ENCODE measurements at regions not wholly inside any gene's neighbourhood (a gene's known extent, or its start where the extent isn't known, plus 50 kb on each side); places are given as distances from the start of the nearest gene placed in this dataset.

- no peak overlapping the region for H3K27ac ChIP-seq
- no peak overlapping the region for H3K4me3 ChIP-seq
- DNase-seq, result no peak
- H3K36me3 ChIP-seq, result no peaks in the 10 kb centered on the region
- H3K9me3 ChIP-seq, result no peaks in the 10 kb centered on the region
- intact Hi-C loops (cut with DNase I), result no loop called here
- TF ChIP-seq EP300 (IDR thresholded peaks at IDR 0.05) (no peak), CTCF (IDR thresholded peaks at IDR 0.05) (no peak), POLR2A (IDR thresholded peaks at IDR 0.05) (no peak)
- H3K4me1 ChIP-seq (ENCODE audit: insufficient read depth), result peaks cover 2% of the 10 kb centered on the region
- no peaks in the 10 kb centered on the region for H3K27me3 ChIP-seq
- 90 to 95% (median 92%) methylated on average over 24 to 25 of the region's 25 CpGs for WGBS, 3 donors
Observed at GRCh38 chr22:48647606-48648515, 1179.8 kb downstream of the BRD1 start.

- Histone ChIP-seq H3K4me1 (ENCODE audit: insufficient read depth) (peaks cover 3% of the 10 kb centered on the region), H3K9me3 (no peaks in the 10 kb centered on the region), H3K27ac (no peak overlapping the region), H3K36me3 (no peaks in the 10 kb centered on the region), H3K4me3 (no peak overlapping the region), H3K27me3 (no peaks in the 10 kb centered on the region)
- no peak for DNase-seq
- TF ChIP-seq EP300 (IDR thresholded peaks at IDR 0.05) (no peak), CTCF (IDR thresholded peaks at IDR 0.05) (no peak), POLR2A (IDR thresholded peaks at IDR 0.05) (no peak)
- WGBS, 3 donors, result 86 to 94% (median 91%) methylated on average over 12 to 13 of the region's 13 CpGs
- intact Hi-C loops (cut with DNase I), result no loop called here
Observed at GRCh38 chr22:48647051-48647450, 1180.6 kb downstream of the BRD1 start.

GRCh38 chr22:48646216-48646925 lies 1181.3 kb downstream of the BRD1 start:
- intact Hi-C loops (cut with DNase I), result no loop called here
- Histone ChIP-seq H3K36me3 (no peaks in the 10 kb centered on the region), H3K27ac (no peak overlapping the region), H3K27me3 (no peaks in the 10 kb centered on the region), H3K9me3 (no peaks in the 10 kb centered on the region), H3K4me3 (no peak overlapping the region), H3K4me1 (ENCODE audit: insufficient read depth) (peaks cover 6% of the 10 kb centered on the region)
- TF ChIP-seq EP300 (IDR thresholded peaks at IDR 0.05) (no peak), CTCF (IDR thresholded peaks at IDR 0.05) (no peak), POLR2A (IDR thresholded peaks at IDR 0.05) (no peak)
- WGBS, 3 donors, result 88 to 90% (median 89%) methylated on average over 41 to 42 of the region's 42 CpGs
- no peak for DNase-seq

- no peak for DNase-seq
- Histone ChIP-seq H3K9me3 (no peaks in the 10 kb centered on the region), H3K4me1 (ENCODE audit: insufficient read depth) (peaks cover 9% of the 10 kb centered on the region), H3K27me3 (no peaks in the 10 kb centered on the region), H3K4me3 (no peak overlapping the region), H3K36me3 (no peaks in the 10 kb centered on the region), H3K27ac (no peak overlapping the region)
- intact Hi-C loops (cut with DNase I), result no loop called here
- no peak for TF ChIP-seq CTCF (IDR thresholded peaks at IDR 0.05)
- no peak for TF ChIP-seq EP300 (IDR thresholded peaks at IDR 0.05)
- no peak for TF ChIP-seq POLR2A (IDR thresholded peaks at IDR 0.05)
- 89 to 92% (median 89%) methylated on average over 14 to 16 of the region's 16 CpGs for WGBS, 3 donors
Observed at GRCh38 chr22:48645766-48646165, 1181.9 kb downstream of the BRD1 start.
